ENCODE measurements at regions not wholly inside any gene's neighbourhood (a gene's known extent, or its start where the extent isn't known, plus 50 kb on each side); places are given as distances from the start of the nearest gene placed in this dataset.
"Not testable (repeated sequence)": the region's sequence is repeated elsewhere in the genome, so short reads cannot be mapped to it uniquely, and the experiment has no call there.

GRCh38 chr6:10343320-10343719 lies 71.6 kb downstream of the TFAP2A start:
- Histone ChIP-seq H3K4me3 (ENCODE audit: low read depth, low read length) (no peak overlapping the region), H3K36me3 (ENCODE audit: control insufficient read depth, insufficient read depth, low read length) (no peaks in the 10 kb centered on the region), H3K27me3 (ENCODE audit: control insufficient read depth, insufficient read depth, low read length) (no peaks in the 10 kb centered on the region), H3K27ac (ENCODE audit: low read depth, low read length) (no peak overlapping the region), H3K4me1 (ENCODE audit: control insufficient read depth, insufficient read depth, low read length) (no peaks in the 10 kb centered on the region), H3K9me3 (ENCODE audit: control insufficient read depth, insufficient read depth, low read length) (no peaks in the 10 kb centered on the region)
- WGBS (ENCODE audit: insufficient coverage): 81% methylated on average over 3 of the region's 4 CpGs
- DNase-seq (ENCODE audit: low read depth in 4 of 6, low spot score in 6 of 6): no peak

DNA sequence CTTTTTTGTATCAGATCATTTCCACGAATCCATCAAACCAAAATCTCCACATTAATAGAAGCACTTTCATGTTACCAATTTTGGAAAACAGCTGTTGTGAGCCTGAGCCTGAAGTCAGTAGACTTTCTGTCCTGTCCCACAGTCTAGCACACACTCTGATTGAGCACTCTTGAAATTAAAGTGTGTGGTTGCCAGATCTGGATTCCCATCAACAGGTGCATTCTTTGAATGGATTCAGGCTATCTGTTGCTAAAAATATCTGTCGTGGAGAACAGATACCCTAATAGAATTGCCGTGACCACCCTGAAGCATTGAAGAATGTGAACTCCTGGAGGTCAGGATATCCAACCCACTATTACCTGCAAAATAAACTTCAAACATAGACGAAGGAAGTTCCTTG lies 73.3 kb downstream of the TFAP2A start:
- Histone ChIP-seq H3K27me3 (ENCODE audit: control insufficient read depth, insufficient read depth, low read length) (no peaks in the 10 kb centered on the region), H3K4me1 (ENCODE audit: control insufficient read depth, insufficient read depth, low read length) (no peaks in the 10 kb centered on the region), H3K9me3 (ENCODE audit: control insufficient read depth, insufficient read depth, low read length) (no peaks in the 10 kb centered on the region), H3K36me3 (ENCODE audit: control insufficient read depth, insufficient read depth, low read length) (no peaks in the 10 kb centered on the region), H3K27ac (ENCODE audit: low read depth, low read length) (no peak overlapping the region), H3K4me3 (ENCODE audit: low read depth, low read length) (no peak overlapping the region)
- WGBS (ENCODE audit: insufficient coverage): 40% methylated on average over 1 of the region's 4 CpGs
- no peak for DNase-seq (ENCODE audit: low read depth in 4 of 6, low spot score in 6 of 6)

GRCh38 chr6:10338151-10338550 lies 76.7 kb downstream of the TFAP2A start:
- H3K9me3 ChIP-seq (ENCODE audit: control insufficient read depth, insufficient read depth, low read length): no peaks in the 10 kb centered on the region
- 90% methylated on average over 13 of the region's 16 CpGs for WGBS (ENCODE audit: insufficient coverage)
- no peak overlapping the region for H3K27ac ChIP-seq (ENCODE audit: low read depth, low read length)
- H3K36me3 ChIP-seq (ENCODE audit: control insufficient read depth, insufficient read depth, low read length): no peaks in the 10 kb centered on the region
- no peak for DNase-seq (ENCODE audit: low read depth in 4 of 6, low spot score in 6 of 6)
- H3K27me3 ChIP-seq (ENCODE audit: control insufficient read depth, insufficient read depth, low read length): no peaks in the 10 kb centered on the region
- no peak overlapping the region for H3K4me3 ChIP-seq (ENCODE audit: low read depth, low read length)
- H3K4me1 ChIP-seq (ENCODE audit: control insufficient read depth, insufficient read depth, low read length): no peaks in the 10 kb centered on the region

DNA sequence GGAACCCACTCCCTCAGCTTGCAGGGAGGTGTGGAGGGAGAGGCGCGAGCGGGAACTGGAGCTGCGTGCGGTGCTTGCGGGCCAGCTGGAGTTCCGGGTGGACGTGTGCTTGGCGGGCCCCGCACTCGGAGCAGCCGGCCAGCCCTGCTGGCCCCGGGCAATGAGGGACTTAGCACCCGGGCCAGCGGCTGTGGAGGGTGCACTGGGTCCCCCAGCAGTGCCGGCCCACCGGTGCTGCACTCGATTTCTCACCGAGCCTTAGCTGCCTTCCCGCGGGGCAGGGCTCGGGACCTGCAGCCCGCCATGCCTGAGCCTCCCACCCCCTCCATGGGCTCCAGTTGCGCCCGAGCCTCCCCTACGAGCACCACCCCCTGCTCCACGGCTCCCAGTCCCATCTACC lies 77.5 kb downstream of the TFAP2A start:
- H3K36me3 ChIP-seq (ENCODE audit: control insufficient read depth, insufficient read depth, low read length); H3K9me3 ChIP-seq (ENCODE audit: control insufficient read depth, insufficient read depth, low read length); H3K27ac ChIP-seq (ENCODE audit: low read depth, low read length); H3K4me3 ChIP-seq (ENCODE audit: low read depth, low read length); DNase-seq (ENCODE audit: low read depth in 4 of 6, low spot score in 6 of 6); H3K27me3 ChIP-seq (ENCODE audit: control insufficient read depth, insufficient read depth, low read length); H3K4me1 ChIP-seq (ENCODE audit: control insufficient read depth, insufficient read depth, low read length): not testable (repeated sequence)
- WGBS (ENCODE audit: insufficient coverage): 96% methylated on average over 24 of the region's 27 CpGs

DNA sequence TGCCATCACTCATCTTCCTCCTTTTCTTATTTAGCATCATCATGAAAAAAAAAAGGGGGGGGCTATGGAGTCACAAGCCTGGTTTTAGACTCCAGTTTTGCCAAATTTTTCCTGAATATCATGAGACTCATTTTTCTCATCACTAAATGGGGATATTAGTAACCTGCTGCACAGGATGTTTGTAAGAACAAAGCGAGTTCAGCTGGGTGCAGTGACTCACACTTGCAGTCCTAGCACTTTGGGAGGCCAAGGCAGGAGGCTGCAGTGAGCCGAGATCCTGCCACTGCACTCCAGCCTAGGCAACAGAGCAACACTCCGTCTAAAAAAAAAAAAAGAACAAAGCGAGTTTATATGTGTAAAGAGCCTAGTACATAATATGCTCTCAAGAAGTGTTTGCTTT lies 82.8 kb downstream of the TFAP2A start:
- H3K4me3 ChIP-seq (ENCODE audit: low read depth, low read length): no peak overlapping the region
- 80% methylated on average over 1 of the region's 4 CpGs for WGBS (ENCODE audit: insufficient coverage)
- H3K4me1 ChIP-seq (ENCODE audit: control insufficient read depth, insufficient read depth, low read length): no peaks in the 10 kb centered on the region

DNA sequence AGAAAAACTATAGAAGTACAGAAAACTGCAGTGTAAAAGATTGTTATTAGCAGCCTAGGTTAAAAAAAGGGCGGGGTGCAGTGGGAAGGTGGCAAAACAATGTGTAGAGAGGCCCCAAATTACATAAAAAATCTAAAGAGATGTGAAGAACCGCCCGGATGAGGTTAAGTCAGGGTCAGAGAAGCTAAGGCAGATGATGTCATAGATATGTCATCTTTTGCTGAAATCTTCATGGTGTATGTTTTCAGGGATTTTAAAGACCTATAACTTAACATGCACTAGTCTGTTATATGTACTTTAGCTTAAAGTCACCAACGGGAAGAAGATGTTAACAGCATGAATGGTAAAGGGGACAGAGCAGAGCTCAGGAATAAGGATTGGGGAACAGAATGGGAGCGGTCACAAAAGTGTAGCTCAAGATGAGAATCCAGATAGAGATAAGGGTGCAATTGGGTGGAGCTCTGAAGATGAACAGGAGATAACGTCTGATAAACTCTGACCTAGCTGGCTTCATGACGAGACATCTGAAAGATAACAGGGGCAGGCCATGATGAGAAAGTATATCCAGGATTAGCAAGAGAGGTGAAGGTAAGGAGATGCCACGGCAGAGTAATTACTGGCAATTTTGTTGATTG lies 83.4 kb downstream of the TFAP2A start:
- 78% methylated on average over 5 of the region's 8 CpGs for whole genome bisulfite sequencing (ENCODE audit: insufficient coverage)
- no peaks in the 10 kb centered on the region for H3K36me3 ChIP-seq (ENCODE audit: control insufficient read depth, insufficient read depth, low read length)
- H3K27me3 ChIP-seq (ENCODE audit: control insufficient read depth, insufficient read depth, low read length): no peaks in the 10 kb centered on the region
- H3K9me3 ChIP-seq (ENCODE audit: control insufficient read depth, insufficient read depth, low read length): no peaks in the 10 kb centered on the region
- H3K4me3 ChIP-seq (ENCODE audit: low read depth, low read length): no peak overlapping the region
- no peak overlapping the region for H3K27ac ChIP-seq (ENCODE audit: low read depth, low read length)
- no peaks in the 10 kb centered on the region for H3K4me1 ChIP-seq (ENCODE audit: control insufficient read depth, insufficient read depth, low read length)
- DNase-seq (ENCODE audit: low read depth in 4 of 6, low spot score in 6 of 6): no peak

More for the DNA sequence above, 82.8 kb downstream of the TFAP2A start:
- Histone ChIP-seq H3K9me3 (ENCODE audit: control insufficient read depth, insufficient read depth, low read length) (no peaks in the 10 kb centered on the region), H3K36me3 (ENCODE audit: control insufficient read depth, insufficient read depth, low read length) (no peaks in the 10 kb centered on the region), H3K27me3 (ENCODE audit: control insufficient read depth, insufficient read depth, low read length) (no peaks in the 10 kb centered on the region), H3K27ac (ENCODE audit: low read depth, low read length) (no peak overlapping the region)
- no peak for DNase-seq (ENCODE audit: low read depth in 4 of 6, low spot score in 6 of 6)

DNA sequence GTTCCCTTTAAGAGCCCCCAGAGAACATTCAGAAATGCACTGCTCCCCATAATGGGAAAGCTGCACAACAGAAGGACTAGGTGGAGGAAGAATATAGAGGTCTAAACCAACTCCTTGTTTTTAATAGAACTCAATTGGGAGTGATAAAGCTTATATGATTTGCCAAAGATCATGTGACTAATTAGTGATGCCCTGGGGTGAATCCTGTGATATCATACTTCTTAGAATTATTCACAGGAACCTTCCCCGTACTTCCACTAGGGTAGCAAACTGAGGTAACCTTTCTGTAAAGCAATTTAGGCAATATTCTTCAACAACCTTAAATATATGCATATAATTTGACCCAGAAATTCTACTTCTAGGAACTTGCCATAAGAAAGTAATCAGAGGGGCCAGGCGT lies 84.4 kb downstream of the TFAP2A start:
- no peaks in the 10 kb centered on the region for H3K4me1 ChIP-seq (ENCODE audit: control insufficient read depth, insufficient read depth, low read length)
- 67% methylated on average over 1 of the region's 2 CpGs for WGBS (ENCODE audit: insufficient coverage)
- no peaks in the 10 kb centered on the region for H3K36me3 ChIP-seq (ENCODE audit: control insufficient read depth, insufficient read depth, low read length)

GRCh38 chr6:10323018-10323417 lies 91.9 kb downstream of the TFAP2A start:
- Histone ChIP-seq H3K36me3 (ENCODE audit: control insufficient read depth, insufficient read depth, low read length) (no peaks in the 10 kb centered on the region), H3K4me3 (ENCODE audit: low read depth, low read length) (no peak overlapping the region), H3K9me3 (ENCODE audit: control insufficient read depth, insufficient read depth, low read length) (no peaks in the 10 kb centered on the region), H3K27ac (ENCODE audit: low read depth, low read length) (no peak overlapping the region), H3K4me1 (ENCODE audit: control insufficient read depth, insufficient read depth, low read length) (no peaks in the 10 kb centered on the region), H3K27me3 (ENCODE audit: control insufficient read depth, insufficient read depth, low read length) (no peaks in the 10 kb centered on the region)
- no peak for DNase-seq (ENCODE audit: low read depth in 4 of 6, low spot score in 6 of 6)
- no CpG with 5 or more reads among the region's 2 CpGs for WGBS (ENCODE audit: insufficient coverage)

More for the DNA sequence above, 84.4 kb downstream of the TFAP2A start:
- no peak for DNase-seq (ENCODE audit: low read depth in 4 of 6, low spot score in 6 of 6)
- Histone ChIP-seq H3K9me3 (ENCODE audit: control insufficient read depth, insufficient read depth, low read length) (no peaks in the 10 kb centered on the region), H3K4me3 (ENCODE audit: low read depth, low read length) (no peak overlapping the region), H3K27ac (ENCODE audit: low read depth, low read length) (no peak overlapping the region), H3K27me3 (ENCODE audit: control insufficient read depth, insufficient read depth, low read length) (no peaks in the 10 kb centered on the region)

- H3K9me3 ChIP-seq (ENCODE audit: control insufficient read depth, insufficient read depth, low read length): no peaks in the 10 kb centered on the region
- peaks cover 4% of the 10 kb centered on the region for H3K4me1 ChIP-seq (ENCODE audit: control insufficient read depth, insufficient read depth, low read length)
- H3K36me3 ChIP-seq (ENCODE audit: control insufficient read depth, insufficient read depth, low read length): no peaks in the 10 kb centered on the region
- H3K4me3 ChIP-seq (ENCODE audit: low read depth, low read length): no peak overlapping the region
- no peak for DNase-seq (ENCODE audit: low read depth in 4 of 6, low spot score in 6 of 6)
- no CpG with 5 or more reads among the region's 6 CpGs for WGBS (ENCODE audit: insufficient coverage)
- H3K27me3 ChIP-seq (ENCODE audit: control insufficient read depth, insufficient read depth, low read length): no peaks in the 10 kb centered on the region
- no peak overlapping the region for H3K27ac ChIP-seq (ENCODE audit: low read depth, low read length)
Observed at GRCh38 chr6:10320291-10320690, 94.6 kb downstream of the TFAP2A start.

DNA sequence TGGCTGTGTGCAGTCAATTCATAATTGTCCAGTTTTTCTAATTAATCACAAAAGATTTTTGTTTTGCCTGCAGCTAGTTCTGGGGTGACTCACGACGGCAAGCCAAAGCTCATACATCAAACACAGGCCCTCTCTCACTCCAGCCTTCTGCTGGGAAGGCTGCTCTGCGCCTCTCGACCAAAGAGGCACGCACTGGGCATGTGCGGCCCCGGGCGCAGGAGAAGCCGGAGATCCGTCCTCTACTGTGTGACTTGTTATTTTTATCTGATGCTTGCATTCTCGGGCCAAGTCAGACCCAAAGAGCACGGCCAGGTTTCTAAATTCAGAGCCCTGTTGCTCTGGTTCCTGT lies 98.5 kb downstream of the TFAP2A start:
- WGBS (ENCODE audit: insufficient coverage): 51% methylated on average over 12 of the region's 12 CpGs
- peak in 2 of 6 donors; percentile 49 to 71 for DNase-seq (ENCODE audit: low read depth in 4 of 6, low spot score in 6 of 6)
- H3K27me3 ChIP-seq (ENCODE audit: control insufficient read depth, insufficient read depth, low read length): no peaks in the 10 kb centered on the region
- peaks cover 7% of the 10 kb centered on the region for H3K4me1 ChIP-seq (ENCODE audit: control insufficient read depth, insufficient read depth, low read length)
- H3K36me3 ChIP-seq (ENCODE audit: control insufficient read depth, insufficient read depth, low read length): no peaks in the 10 kb centered on the region
- no peak overlapping the region for H3K27ac ChIP-seq (ENCODE audit: low read depth, low read length)
- H3K4me3 ChIP-seq (ENCODE audit: low read depth, low read length): no peak overlapping the region
- H3K9me3 ChIP-seq (ENCODE audit: control insufficient read depth, insufficient read depth, low read length): no peaks in the 10 kb centered on the region

Data from spinal cord (tissue), 9 donors.